OCI-LY7 (cell line): ENCODE measurements at regions not wholly inside any gene's neighbourhood (a gene's known extent, or its start where the extent isn't known, plus 50 kb on each side); places are given as distances from the start of the nearest gene placed in this dataset.

ENCODE experiments used
- EZH2phosphoT487 ChIP-seq: fragments of 200-600 bp; sonication (generic); IDR thresholded peaks from 2 replicates; pipeline ENCODE4 v1.6.1; 2018; ENCODE audit warnings: low read depth, borderline replicate concordance, mild to moderate bottlenecking, mixed run types, antibody characterized with exemption, low read length, moderate library complexity, mixed read lengths
- TF ChIP-seq, protein P1 (sequence below): fragments of 200-600 bp; sonication (generic); conservative IDR thresholded peaks from 2 replicates; pipeline ENCODE4 v1.5.1; 2014; ENCODE audit warnings: mild to moderate bottlenecking, antibody characterized with exemption, low read length, moderate library complexity, mixed read lengths

DNA sequence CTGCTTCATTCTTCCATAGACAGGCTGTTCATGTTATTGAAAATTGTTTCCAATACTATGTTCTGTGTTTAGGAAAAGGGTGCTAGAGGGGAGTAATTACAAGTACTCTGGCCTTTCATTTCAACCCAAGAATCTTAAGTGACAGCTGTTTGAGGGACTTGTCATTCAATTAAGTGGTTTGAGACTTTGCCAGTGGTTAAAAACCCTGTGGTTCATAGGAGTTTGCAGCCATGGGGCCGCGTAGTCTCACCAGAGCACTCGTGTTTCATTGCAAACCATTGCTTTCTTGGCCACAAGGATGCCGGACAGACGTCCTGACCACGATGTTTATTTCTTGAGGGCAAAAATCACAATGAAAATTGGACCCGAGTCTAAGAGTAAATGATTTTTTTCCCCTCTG lies 248.8 kb downstream of the NNT start:
- TF ChIP-seq, protein P1, sequence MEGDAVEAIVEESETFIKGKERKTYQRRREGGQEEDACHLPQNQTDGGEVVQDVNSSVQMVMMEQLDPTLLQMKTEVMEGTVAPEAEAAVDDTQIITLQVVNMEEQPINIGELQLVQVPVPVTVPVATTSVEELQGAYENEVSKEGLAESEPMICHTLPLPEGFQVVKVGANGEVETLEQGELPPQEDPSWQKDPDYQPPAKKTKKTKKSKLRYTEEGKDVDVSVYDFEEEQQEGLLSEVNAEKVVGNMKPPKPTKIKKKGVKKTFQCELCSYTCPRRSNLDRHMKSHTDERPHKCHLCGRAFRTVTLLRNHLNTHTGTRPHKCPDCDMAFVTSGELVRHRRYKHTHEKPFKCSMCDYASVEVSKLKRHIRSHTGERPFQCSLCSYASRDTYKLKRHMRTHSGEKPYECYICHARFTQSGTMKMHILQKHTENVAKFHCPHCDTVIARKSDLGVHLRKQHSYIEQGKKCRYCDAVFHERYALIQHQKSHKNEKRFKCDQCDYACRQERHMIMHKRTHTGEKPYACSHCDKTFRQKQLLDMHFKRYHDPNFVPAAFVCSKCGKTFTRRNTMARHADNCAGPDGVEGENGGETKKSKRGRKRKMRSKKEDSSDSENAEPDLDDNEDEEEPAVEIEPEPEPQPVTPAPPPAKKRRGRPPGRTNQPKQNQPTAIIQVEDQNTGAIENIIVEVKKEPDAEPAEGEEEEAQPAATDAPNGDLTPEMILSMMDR, result no peak
- no peak for TF ChIP-seq EZH2phosphoT487
